Fibroblast of the aortic adventitia (primary cell): ENCODE measurements at regions not wholly inside any gene's neighbourhood (a gene's known extent, or its start where the extent isn't known, plus 50 kb on each side); places are given as distances from the start of the nearest gene placed in this dataset.

Experiments
- DNase-seq: peaks from one replicate; pipeline ENCODE4 v3.0.0-alpha.2; 2010; ENCODE audit warnings: low read depth
- H3K4me3 ChIP-seq: 2 replicates; pipeline ENCODE4 v1.5.1; 2011; ENCODE audit warnings: low read depth, mild to moderate bottlenecking, control low read depth, low read length, moderate library complexity
- TF ChIP-seq, protein P1 (sequence below): IDR thresholded peaks from 2 replicates; pipeline ENCODE4 v1.5.1; 2011; ENCODE audit warnings: mild to moderate bottlenecking, low read length, control low read depth, inconsistent platforms; ENCODE audit not compliant: insufficient read depth

DNA sequence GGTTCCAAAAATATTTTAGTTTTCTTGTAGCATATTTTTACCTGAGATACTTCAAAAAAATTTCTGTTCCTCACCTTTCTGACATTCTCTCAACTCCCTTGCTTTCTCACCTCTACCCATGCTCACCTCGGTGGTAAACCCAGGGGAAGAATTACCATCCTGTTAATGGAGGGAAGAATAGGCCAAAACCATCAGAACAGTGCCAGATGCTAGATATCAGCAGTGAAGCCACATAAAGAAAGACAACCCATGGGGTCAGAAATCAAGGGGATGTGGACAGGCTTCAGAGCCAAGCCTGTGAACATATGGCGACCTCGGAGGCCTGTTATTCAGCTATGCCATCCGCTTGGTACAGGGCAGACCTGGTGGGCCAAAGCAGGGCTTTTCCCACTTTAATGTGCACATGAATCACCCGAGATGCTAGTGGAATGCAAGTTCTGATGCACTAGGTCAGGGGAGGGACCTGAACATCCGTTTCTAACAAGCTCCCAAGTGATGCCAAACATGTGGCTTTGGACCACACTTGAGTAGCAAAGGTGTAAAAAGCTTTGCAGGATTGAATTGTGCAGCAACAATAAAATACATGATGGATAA, 125.5 kb downstream of the NPY start:
- DNase-seq, result no peak
- TF ChIP-seq, protein P1, sequence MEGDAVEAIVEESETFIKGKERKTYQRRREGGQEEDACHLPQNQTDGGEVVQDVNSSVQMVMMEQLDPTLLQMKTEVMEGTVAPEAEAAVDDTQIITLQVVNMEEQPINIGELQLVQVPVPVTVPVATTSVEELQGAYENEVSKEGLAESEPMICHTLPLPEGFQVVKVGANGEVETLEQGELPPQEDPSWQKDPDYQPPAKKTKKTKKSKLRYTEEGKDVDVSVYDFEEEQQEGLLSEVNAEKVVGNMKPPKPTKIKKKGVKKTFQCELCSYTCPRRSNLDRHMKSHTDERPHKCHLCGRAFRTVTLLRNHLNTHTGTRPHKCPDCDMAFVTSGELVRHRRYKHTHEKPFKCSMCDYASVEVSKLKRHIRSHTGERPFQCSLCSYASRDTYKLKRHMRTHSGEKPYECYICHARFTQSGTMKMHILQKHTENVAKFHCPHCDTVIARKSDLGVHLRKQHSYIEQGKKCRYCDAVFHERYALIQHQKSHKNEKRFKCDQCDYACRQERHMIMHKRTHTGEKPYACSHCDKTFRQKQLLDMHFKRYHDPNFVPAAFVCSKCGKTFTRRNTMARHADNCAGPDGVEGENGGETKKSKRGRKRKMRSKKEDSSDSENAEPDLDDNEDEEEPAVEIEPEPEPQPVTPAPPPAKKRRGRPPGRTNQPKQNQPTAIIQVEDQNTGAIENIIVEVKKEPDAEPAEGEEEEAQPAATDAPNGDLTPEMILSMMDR, result no peak
- no peak overlapping the region for H3K4me3 ChIP-seq

DNA sequence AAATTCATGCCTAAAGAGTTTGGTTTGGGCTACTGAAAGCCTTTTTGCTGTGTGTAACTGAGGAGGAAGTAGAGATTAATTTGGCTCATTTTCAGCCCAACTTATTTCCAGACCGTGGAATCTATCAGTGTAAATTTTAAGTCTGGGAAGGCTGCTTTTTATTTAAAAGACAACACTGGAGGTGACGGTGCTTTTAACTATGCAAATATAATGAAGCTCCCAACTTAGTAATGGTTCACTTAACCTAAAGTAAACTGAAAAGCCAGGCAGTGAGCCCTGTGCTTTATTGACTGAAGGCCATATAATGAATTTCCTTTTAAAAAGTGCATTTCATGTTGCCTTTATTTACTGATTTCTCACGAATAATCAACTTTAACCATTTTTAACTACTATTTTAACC, 127.2 kb downstream of the NPY start:
- TF ChIP-seq, protein P1, result no peak
- H3K4me3 ChIP-seq, result no peak overlapping the region
- DNase-seq, result no peak

DNA sequence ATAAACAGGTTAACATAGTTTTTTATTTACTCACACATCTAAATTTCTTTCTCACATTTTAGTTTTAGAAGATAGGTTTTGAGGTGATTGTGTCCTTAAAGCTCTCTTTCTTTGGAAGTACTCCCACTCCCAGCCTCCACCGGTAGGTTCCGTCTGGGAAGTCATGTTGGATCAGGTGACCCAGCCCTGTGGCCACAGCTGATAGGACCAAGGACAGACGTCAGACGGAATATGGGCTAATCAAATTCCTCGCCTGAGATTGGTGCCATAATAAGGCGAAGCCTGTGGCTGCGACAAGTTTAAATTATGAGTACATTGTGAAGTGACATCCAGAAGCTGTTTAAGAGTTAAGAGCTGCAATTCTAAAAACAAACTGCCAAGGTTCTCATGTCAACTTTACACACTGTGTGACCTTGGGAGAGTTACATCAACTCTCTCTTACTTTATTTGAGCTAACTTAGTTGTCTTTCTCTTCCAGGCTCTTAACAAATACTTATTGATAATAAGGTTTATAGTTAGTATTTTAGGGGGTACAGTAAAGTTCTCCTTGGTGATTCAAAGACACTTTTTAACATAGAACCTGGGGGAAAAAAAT, 133.6 kb downstream of the NPY start:
- no peak overlapping the region for H3K4me3 ChIP-seq
- no peak for DNase-seq
- TF ChIP-seq, protein P1, result no peak

DNA sequence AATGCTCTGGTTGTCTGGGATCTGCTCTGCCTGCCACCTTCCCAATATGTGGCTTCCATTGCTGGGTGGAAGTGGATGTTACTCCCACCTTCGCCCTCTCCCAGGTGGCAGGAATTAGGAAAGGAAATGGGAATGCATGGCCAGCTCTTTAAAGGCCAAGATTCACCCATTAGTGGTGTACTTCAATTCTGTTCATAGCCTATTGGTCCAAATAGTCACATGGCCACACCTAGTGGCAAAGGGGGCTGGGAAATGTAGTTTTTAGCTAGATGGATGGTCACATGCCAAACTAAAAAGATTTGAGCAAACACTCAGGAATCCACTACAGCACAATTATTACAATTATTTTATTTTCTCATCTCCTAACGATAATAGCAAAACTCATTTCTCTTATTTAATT, 135.1 kb downstream of the NPY start:
- DNase-seq, result no peak
- TF ChIP-seq, protein P1, result no peak
- no peak overlapping the region for H3K4me3 ChIP-seq

DNA sequence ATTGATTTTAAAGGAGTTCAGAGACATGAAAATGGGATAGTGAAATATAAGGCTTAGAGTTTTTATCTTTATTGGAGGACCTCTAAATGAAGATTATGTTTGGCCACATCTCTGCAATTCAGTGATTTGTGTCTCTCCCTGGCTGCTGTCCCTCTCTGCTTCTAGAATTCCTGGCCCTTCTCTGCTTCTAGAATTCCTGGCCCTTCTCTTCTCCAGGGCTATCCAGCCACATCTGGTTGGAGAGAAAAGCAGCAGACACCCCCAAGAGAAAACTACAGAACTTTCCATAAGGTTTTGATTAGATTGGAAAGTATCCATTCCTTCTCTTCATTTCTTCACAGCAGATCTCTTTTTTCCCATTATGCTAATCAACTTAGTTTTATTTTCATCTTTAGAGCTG, 135.5 kb downstream of the NPY start:
- no peak overlapping the region for H3K4me3 ChIP-seq
- no peak for DNase-seq
- TF ChIP-seq, protein P1, result no peak

DNA sequence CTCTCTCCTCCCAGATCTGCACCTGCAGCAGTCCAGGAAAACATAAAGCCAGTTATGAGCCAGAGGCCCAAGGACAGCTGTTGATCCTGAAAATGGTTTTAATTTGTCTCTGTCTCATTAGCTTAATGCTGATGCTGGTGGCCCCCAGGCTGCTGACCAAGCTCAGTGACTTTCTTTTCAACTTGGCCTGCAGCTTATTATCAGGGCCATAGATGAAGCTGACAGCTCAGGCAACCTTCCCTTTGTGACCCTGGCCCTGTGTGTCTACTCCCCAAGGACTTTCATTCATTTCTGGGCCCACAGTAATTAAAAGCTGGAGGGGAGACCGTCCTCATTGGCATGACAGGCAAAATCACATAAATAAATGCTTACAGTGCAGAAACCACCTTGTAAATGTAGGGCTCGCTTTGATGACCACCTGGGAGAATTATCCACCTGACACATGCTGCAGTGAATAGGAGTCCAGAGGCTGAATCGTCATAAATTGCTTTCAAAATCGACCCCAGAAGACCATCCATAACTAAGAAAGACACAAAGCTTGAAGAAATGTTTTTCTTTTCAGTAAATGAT, 138.5 kb downstream of the NPY start:
- TF ChIP-seq, protein P1, result no peak
- no peak for DNase-seq
- H3K4me3 ChIP-seq, result no peak overlapping the region

DNA sequence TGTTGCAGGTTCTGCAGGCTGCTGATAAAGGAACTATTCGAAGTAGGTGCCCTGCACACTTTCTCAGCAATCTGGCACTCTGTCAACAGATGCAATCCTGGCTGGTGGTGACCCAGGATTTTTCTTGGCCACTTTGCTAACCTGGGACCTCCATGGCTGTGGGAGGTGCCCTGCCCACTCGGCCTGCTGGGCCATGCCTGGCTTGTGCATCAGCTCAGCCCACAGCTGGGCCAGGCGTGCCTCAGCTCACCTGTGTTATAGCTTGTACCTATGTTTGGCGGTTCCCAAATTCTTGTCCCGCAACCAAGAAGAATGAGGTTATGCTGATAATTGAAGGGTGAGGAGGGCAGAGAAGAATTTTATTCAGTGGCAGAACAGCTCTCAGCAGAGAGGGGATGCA, 141.7 kb downstream of the NPY start:
- TF ChIP-seq, protein P1, result no peak
- no peak overlapping the region for H3K4me3 ChIP-seq
- DNase-seq, result no peak
